ENCODE measurements at regions not wholly inside any gene's neighbourhood (a gene's known extent, or its start where the extent isn't known, plus 50 kb on each side); places are given as distances from the start of the nearest gene placed in this dataset.

DNA sequence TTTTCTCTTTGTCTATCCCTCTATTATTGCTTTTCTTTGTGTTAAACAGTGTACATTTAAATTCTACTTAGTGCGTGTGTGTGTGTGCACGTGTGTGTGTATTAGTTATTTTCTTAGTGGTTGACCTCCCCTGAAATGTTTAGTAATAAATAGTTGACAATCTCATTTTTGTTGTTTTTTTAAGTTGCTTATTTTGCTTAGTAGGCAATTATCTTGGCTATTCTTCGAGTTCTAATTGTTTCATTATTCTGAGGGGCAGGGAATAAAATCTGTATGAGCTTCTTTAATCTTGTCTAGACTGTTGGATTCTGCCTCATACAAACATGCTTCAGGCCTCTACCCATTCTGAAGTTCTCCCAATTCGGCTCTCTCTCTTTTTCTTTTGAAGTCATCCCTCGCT is 1169.0 kb upstream of the ATXN8OS start:
- H3K27ac Mint-ChIP-seq (ENCODE audit: unreplicated experiment) = no peak overlapping the region
- no peaks in the 10 kb centered on the region for H3K27me3 Mint-ChIP-seq (ENCODE audit: low read depth, unreplicated experiment)
- no peaks in the 10 kb centered on the region for H3K4me1 ChIP-seq (ENCODE audit: insufficient read depth, low read length)
- no peak overlapping the region for H2AFZ ChIP-seq (ENCODE audit: low read depth, low read length)
- no peak for TF ChIP-seq EZH2 (IDR thresholded peaks at IDR 0.05; ENCODE audit: insufficient read depth, low read length)
- TF ChIP-seq, protein P1, sequence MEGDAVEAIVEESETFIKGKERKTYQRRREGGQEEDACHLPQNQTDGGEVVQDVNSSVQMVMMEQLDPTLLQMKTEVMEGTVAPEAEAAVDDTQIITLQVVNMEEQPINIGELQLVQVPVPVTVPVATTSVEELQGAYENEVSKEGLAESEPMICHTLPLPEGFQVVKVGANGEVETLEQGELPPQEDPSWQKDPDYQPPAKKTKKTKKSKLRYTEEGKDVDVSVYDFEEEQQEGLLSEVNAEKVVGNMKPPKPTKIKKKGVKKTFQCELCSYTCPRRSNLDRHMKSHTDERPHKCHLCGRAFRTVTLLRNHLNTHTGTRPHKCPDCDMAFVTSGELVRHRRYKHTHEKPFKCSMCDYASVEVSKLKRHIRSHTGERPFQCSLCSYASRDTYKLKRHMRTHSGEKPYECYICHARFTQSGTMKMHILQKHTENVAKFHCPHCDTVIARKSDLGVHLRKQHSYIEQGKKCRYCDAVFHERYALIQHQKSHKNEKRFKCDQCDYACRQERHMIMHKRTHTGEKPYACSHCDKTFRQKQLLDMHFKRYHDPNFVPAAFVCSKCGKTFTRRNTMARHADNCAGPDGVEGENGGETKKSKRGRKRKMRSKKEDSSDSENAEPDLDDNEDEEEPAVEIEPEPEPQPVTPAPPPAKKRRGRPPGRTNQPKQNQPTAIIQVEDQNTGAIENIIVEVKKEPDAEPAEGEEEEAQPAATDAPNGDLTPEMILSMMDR (IDR thresholded peaks at IDR 0.05; ENCODE audit: insufficient read depth, low read depth, low read length) = no peak
- H3K4me3 Mint-ChIP-seq (ENCODE audit: unreplicated experiment) = no peak overlapping the region
- no peaks in the 10 kb centered on the region for H3K27me3 ChIP-seq (ENCODE audit: insufficient read depth, low read length)
- H3K79me2 ChIP-seq (ENCODE audit: insufficient read depth, low read length) = no peaks in the 10 kb centered on the region
- FAIRE-seq (no peak), DNase-seq (ENCODE audit: low read depth) (no peak)
- no peaks in the 10 kb centered on the region for H3K9me3 ChIP-seq (ENCODE audit: insufficient read depth, low read depth, low read length)
- H3K4me3 ChIP-seq (ENCODE audit: insufficient read depth, low read depth, low read length) = no peak overlapping the region
- H3K36me3 ChIP-seq (ENCODE audit: insufficient read depth, low read length) = no peaks in the 10 kb centered on the region
- no peaks in the 10 kb centered on the region for H3K9me3 Mint-ChIP-seq (ENCODE audit: unreplicated experiment)
- H3K27ac ChIP-seq (ENCODE audit: low read depth, low read length) = no peak overlapping the region
- no peaks in the 10 kb centered on the region for H4K20me1 ChIP-seq (ENCODE audit: insufficient read depth, low read length)
- H3K36me3 Mint-ChIP-seq (ENCODE audit: low read depth, unreplicated experiment) = no peaks in the 10 kb centered on the region
- no peak overlapping the region for H3K4me2 ChIP-seq (ENCODE audit: low read length)
- peaks cover 6% of the 10 kb centered on the region for H3K4me1 Mint-ChIP-seq (ENCODE audit: low read depth, unreplicated experiment)
- H3K9ac ChIP-seq (ENCODE audit: low read length) = no peak overlapping the region

DNA sequence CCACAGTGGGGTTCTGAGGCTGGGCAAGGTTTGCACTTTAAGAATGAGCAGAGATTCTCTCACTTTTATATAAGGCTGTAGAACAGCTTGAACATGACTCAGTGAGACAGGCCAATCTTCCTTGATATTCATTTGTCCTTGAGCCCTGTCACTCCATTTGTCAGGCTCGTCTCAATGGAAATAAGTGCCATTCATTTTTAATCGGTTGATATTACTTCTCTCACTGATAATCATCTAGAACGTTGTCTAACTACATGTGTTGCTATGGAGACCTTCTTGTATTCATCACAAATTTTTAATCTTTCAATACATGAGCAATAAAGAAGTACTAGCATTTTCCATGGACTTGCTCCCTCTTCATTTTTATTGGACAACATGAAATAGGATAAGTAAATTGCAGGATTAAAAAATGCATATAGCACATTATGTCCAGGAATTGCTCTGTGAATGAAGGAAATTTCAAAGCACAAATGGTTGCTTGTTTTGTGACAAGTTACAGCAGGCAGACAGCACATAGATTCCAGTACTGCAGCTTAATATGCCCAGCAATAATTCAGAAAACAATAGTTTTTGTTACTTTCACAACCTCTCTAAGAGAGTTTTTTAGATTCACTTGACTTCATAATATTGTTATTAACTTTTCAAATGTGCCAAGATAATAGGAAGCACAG is 1178.4 kb upstream of the ATXN8OS start:
- no peak overlapping the region for H3K4me3 Mint-ChIP-seq (ENCODE audit: unreplicated experiment)
- no peaks in the 10 kb centered on the region for H3K9me3 ChIP-seq (ENCODE audit: insufficient read depth, low read depth, low read length)
- H3K27me3 Mint-ChIP-seq (ENCODE audit: low read depth, unreplicated experiment) = no peaks in the 10 kb centered on the region
- no peaks in the 10 kb centered on the region for H3K36me3 ChIP-seq (ENCODE audit: insufficient read depth, low read length)
- no peak overlapping the region for H3K4me3 ChIP-seq (ENCODE audit: insufficient read depth, low read depth, low read length)
- H3K4me1 ChIP-seq (ENCODE audit: insufficient read depth, low read length) = no peaks in the 10 kb centered on the region
- no peak overlapping the region for H3K27ac ChIP-seq (ENCODE audit: low read depth, low read length)
- no peak overlapping the region for H3K4me2 ChIP-seq (ENCODE audit: low read length)
- H2AFZ ChIP-seq (ENCODE audit: low read depth, low read length) = no peak overlapping the region
- no peaks in the 10 kb centered on the region for H3K36me3 Mint-ChIP-seq (ENCODE audit: low read depth, unreplicated experiment)
- no peaks in the 10 kb centered on the region for H3K79me2 ChIP-seq (ENCODE audit: insufficient read depth, low read length)
- H3K9me3 Mint-ChIP-seq (ENCODE audit: unreplicated experiment) = no peaks in the 10 kb centered on the region
- TF ChIP-seq, protein P1 (IDR thresholded peaks at IDR 0.05; ENCODE audit: insufficient read depth, low read depth, low read length) = no peak
- TF ChIP-seq EZH2 (IDR thresholded peaks at IDR 0.05; ENCODE audit: insufficient read depth, low read length) = no peak
- FAIRE-seq (no peak), DNase-seq (ENCODE audit: low read depth) (no peak)
- H3K27ac Mint-ChIP-seq (ENCODE audit: unreplicated experiment) = no peak overlapping the region
- H3K9ac ChIP-seq (ENCODE audit: low read length) = no peak overlapping the region
- H3K4me1 Mint-ChIP-seq (ENCODE audit: low read depth, unreplicated experiment) = no peaks in the 10 kb centered on the region
- H4K20me1 ChIP-seq (ENCODE audit: insufficient read depth, low read length) = no peaks in the 10 kb centered on the region
- H3K27me3 ChIP-seq (ENCODE audit: insufficient read depth, low read length) = no peaks in the 10 kb centered on the region

DNA sequence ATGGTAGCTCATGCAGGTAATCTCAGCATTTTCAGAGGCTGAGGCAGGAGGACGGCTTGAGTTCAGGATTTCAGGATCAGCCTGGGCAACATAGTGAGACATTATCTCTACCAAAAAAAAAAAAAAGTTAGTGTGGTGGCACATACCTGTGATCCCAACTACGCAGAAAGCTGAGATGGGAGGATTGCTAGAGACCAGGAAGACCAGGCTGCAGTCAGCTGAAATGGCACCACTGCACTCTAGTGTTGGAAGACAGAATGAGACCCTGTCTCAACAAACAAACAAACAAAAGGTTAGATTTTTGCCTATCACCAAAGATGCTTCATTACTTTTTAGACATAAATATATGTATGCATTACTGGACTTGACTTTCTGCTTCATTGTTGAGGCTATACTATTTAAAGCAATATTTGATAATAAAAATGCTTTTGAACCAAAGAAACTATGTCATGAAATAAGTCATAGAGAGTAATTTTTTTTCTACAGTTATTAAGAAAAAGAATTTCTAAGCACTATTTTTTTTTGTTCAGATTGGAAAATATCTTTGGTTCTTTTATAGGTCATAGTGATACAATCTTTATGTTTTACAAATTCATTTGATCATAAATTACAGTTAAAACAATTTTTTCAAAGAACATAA is 1180.1 kb upstream of the ATXN8OS start:
- H3K4me1 Mint-ChIP-seq (ENCODE audit: low read depth, unreplicated experiment) = no peaks in the 10 kb centered on the region
- no peaks in the 10 kb centered on the region for H3K27me3 Mint-ChIP-seq (ENCODE audit: low read depth, unreplicated experiment)
- no peak for TF ChIP-seq EZH2 (IDR thresholded peaks at IDR 0.05; ENCODE audit: insufficient read depth, low read length)
- TF ChIP-seq, protein P1 (IDR thresholded peaks at IDR 0.05; ENCODE audit: insufficient read depth, low read depth, low read length) = peak; percentile 55
- Histone ChIP-seq H3K4me1 (ENCODE audit: insufficient read depth, low read length) (no peaks in the 10 kb centered on the region), H3K4me3 (ENCODE audit: insufficient read depth, low read depth, low read length) (no peak overlapping the region), H2AFZ (ENCODE audit: low read depth, low read length) (no peak overlapping the region), H3K9ac (ENCODE audit: low read length) (no peak overlapping the region), H3K27ac (ENCODE audit: low read depth, low read length) (no peak overlapping the region), H4K20me1 (ENCODE audit: insufficient read depth, low read length) (no peaks in the 10 kb centered on the region), H3K36me3 (ENCODE audit: insufficient read depth, low read length) (no peaks in the 10 kb centered on the region), H3K9me3 (ENCODE audit: insufficient read depth, low read depth, low read length) (no peaks in the 10 kb centered on the region), H3K79me2 (ENCODE audit: insufficient read depth, low read length) (no peaks in the 10 kb centered on the region), H3K4me2 (ENCODE audit: low read length) (no peak overlapping the region), H3K27me3 (ENCODE audit: insufficient read depth, low read length) (no peaks in the 10 kb centered on the region)
- H3K27ac Mint-ChIP-seq (ENCODE audit: unreplicated experiment) = peak overlapping the region; percentile 18
- peak; percentile 14 for DNase-seq (ENCODE audit: low read depth)
- H3K36me3 Mint-ChIP-seq (ENCODE audit: low read depth, unreplicated experiment) = no peaks in the 10 kb centered on the region
- no peak for FAIRE-seq
- H3K9me3 Mint-ChIP-seq (ENCODE audit: unreplicated experiment) = no peaks in the 10 kb centered on the region
- no peak overlapping the region for H3K4me3 Mint-ChIP-seq (ENCODE audit: unreplicated experiment)
